HepG2 (cell line): ENCODE measurements at regions not wholly inside any gene's neighbourhood (a gene's known extent, or its start where the extent isn't known, plus 50 kb on each side); places are given as distances from the start of the nearest gene placed in this dataset.

Experiments used
- ARNTL ChIP-seq: sonication (generic); formaldehyde crosslinking; IDR thresholded peaks from 2 replicates; pipeline ENCODE4 v1.4.0; 2020; ENCODE audit warnings: mild to moderate bottlenecking, missing genetic modification reagents
- ASH2L ChIP-seq: fragments of 300-600, 200-600 bp; sonication (generic); IDR thresholded peaks from 2 replicates; pipeline ENCODE4 v1.7.0; 2017; ENCODE audit warnings: low read depth, mild to moderate bottlenecking, moderate library complexity, mixed read lengths, low read length; ENCODE audit not compliant: insufficient read length
- DPF2 ChIP-seq: sonication (generic); formaldehyde crosslinking; IDR thresholded peaks from 2 replicates; pipeline ENCODE4 v1.4.0; 2020; ENCODE audit warnings: mild to moderate bottlenecking, low read depth, missing genetic modification reagents, borderline replicate concordance
- ELF1 ChIP-seq: sonication (generic); formaldehyde crosslinking; IDR thresholded peaks from 2 replicates; pipeline ENCODE4 v1.4.0; 2020; ENCODE audit warnings: missing genetic modification reagents
- FOXO4 ChIP-seq: sonication (generic); formaldehyde crosslinking; conservative IDR thresholded peaks from 2 replicates; pipeline ENCODE4 v1.8.1; 2023; ENCODE audit warnings: missing genetic modification reagents
- HNRNPH1 ChIP-seq: fragments of 200-400 bp; formaldehyde crosslinking; optimal IDR thresholded peaks from 2 replicates; pipeline ENCODE3; 2017; ENCODE audit warnings: mild to moderate bottlenecking, low read depth, low read length
- MYPOP ChIP-seq: sonication (generic); formaldehyde crosslinking; IDR thresholded peaks from 2 replicates; pipeline ENCODE4 v1.8.1; 2023; ENCODE audit warnings: mild to moderate bottlenecking, moderate library complexity, missing genetic modification reagents
- NR2F2 ChIP-seq: IDR thresholded peaks from 2 replicates; pipeline ENCODE4 v1.6.1; 2012; ENCODE audit warnings: low read depth, inconsistent platforms, borderline replicate concordance
- POLR2AphosphoS2 ChIP-seq: IDR thresholded peaks from 2 replicates; pipeline ENCODE4 v1.6.1; 2011; ENCODE audit warnings: low read depth, low read length, improper control_type of control experiment
- SP1 ChIP-seq, 2 experiments: fragments of 450-650 bp in 1 of 2; sonication (generic) in 1 of 2; formaldehyde crosslinking in 1 of 2; IDR thresholded peaks; 2 replicates each; pipeline versions ENCODE4 v1.4.0 to v1.6.1; 2016 to 2020; ENCODE audit warnings: missing genetic modification reagents in 1 of 2
- ZHX2 ChIP-seq, 2 experiments: sonication (generic) in 1 of 2; formaldehyde crosslinking in 1 of 2; IDR thresholded peaks; 2 replicates each; pipeline versions ENCODE4 v1.6.1 to v1.9.0; 2014 to 2022; ENCODE audit warnings: antibody characterized with exemption in 1 of 2, borderline replicate concordance in 1 of 2, inconsistent platforms in 1 of 2, low read depth in 1 of 2, missing genetic modification reagents in 1 of 2
- ZNF138 ChIP-seq: sonication (generic); formaldehyde crosslinking; IDR thresholded peaks from 2 replicates; pipeline ENCODE4 v1.5.0; 2020; ENCODE audit warnings: mild to moderate bottlenecking, low read depth, missing genetic modification reagents
- ZNF224 ChIP-seq: sonication (generic); formaldehyde crosslinking; IDR thresholded peaks from 2 replicates; pipeline ENCODE4 v1.5.0; 2020; ENCODE audit warnings: mild to moderate bottlenecking, missing genetic modification reagents
- ZNF274 ChIP-seq: sonication (generic); formaldehyde crosslinking; IDR thresholded peaks from 2 replicates; pipeline ENCODE4 v1.5.1; 2020; ENCODE audit warnings: mild to moderate bottlenecking, missing genetic modification reagents

GRCh38 chr16:10256784-10257641 is 74.8 kb upstream of the GRIN2A start (continued):
- peak; percentile 52; the same call in 1 of the 2 replicates for TF ChIP-seq ZNF224 (CRISPR knock-in tag)
- TF ChIP-seq ZNF138, result 0 out of 2 replicates have a peak, but pooled peaks have one; percentile 47
- TF ChIP-seq ELF1, result peak; percentile 57
- no peak for TF ChIP-seq HNRNPH1
- TF ChIP-seq DPF2 (CRISPR knock-in tag), result peak; percentile 83
- TF ChIP-seq SP1 (IDR thresholded peaks at IDR 0.05), result no peak
- TF ChIP-seq SP1 (CRISPR knock-in tag; IDR thresholded peaks at IDR 0.05), result no peak
- TF ChIP-seq ZNF274 (CRISPR knock-in tag), result no peak
- TF ChIP-seq MYPOP (CRISPR knock-in tag), result peak; percentile 59
- TF ChIP-seq FOXO4 (CRISPR knock-in tag), result no peak
- TF ChIP-seq ZHX2 (IDR thresholded peaks at IDR 0.05; ENCODE audit: low read depth), result peak; percentile 73
- TF ChIP-seq ZHX2 (CRISPR knock-in tag; IDR thresholded peaks at IDR 0.05; ENCODE audit: borderline replicate concordance), result no peak
- peak; percentile 56; the same call in 1 of the 2 replicates for TF ChIP-seq ARNTL
- TF ChIP-seq NR2F2, result peak; percentile 56; the same call in 1 of the 2 replicates
- TF ChIP-seq POLR2AphosphoS2, result no peak
- peak; percentile 93 for TF ChIP-seq ASH2L
